Panc1 (cell line): ENCODE measurements at regions not wholly inside any gene's neighbourhood (a gene's known extent, or its start where the extent isn't known, plus 50 kb on each side); places are given as distances from the start of the nearest gene placed in this dataset.

Source experiments
- ATAC-seq: fragments of 200-7000 bp; cut with Tn5 transposase; 2 replicates; pipeline ENCODE4 v1.9.1; 2020; ENCODE audit warnings: mild to moderate bottlenecking, moderate library complexity
- BruUV-seq: library from RNA; stranded (reverse); fragments of 400-500 nt; replicated peaks from 2 replicates; lab custom pipeline; 2021; lab: Mats Ljungman, UMichigan
- CTCF ChIA-PET: fragments of 300-600 bp; sonication (Branson Sonifier 250); formaldehyde crosslinking; loops from one replicate; lab custom pipeline; 2022; ENCODE audit warnings: antibody characterized with exemption; lab: Charles Lee
- POLR2A ChIA-PET: fragments of 300-600 bp; sonication (Branson Sonifier 250); formaldehyde crosslinking; loops from one replicate; lab custom pipeline; 2022; ENCODE audit warnings: antibody characterized with exemption; lab: Charles Lee
- DNase-seq: peaks from one replicate; pipeline ENCODE4 v3.0.0-alpha.2; 2010; ENCODE audit warnings: low read depth, low spot score
- H3K27ac ChIP-seq: 2 replicates; pipeline ENCODE4 v1.5.1; 2011; ENCODE audit warnings: mild to moderate bottlenecking, low read length, inconsistent platforms
- H3K27me3 ChIP-seq: fragments of 200-500 bp; sonication (Bioruptor generic); 2 replicates; pipeline ENCODE4 v1.6.0; 2014; ENCODE audit warnings: low read length, inconsistent platforms; ENCODE audit not compliant: control insufficient read depth, insufficient read depth
- H3K36me3 ChIP-seq: fragments of 200-500 bp; sonication (Bioruptor generic); 2 replicates; pipeline ENCODE4 v1.5.1; 2014; ENCODE audit warnings: inconsistent platforms, mild to moderate bottlenecking, low read length, moderate library complexity; ENCODE audit not compliant: control insufficient read depth, insufficient read depth
- H3K4me1 ChIP-seq: 2 replicates; pipeline ENCODE4 v1.5.1; 2011; ENCODE audit warnings: inconsistent platforms, mild to moderate bottlenecking, low read length, moderate library complexity; ENCODE audit not compliant: control insufficient read depth, insufficient read depth
- H3K4me3 ChIP-seq, 2 experiments: 2 replicates each; pipeline ENCODE4 v1.5.1; 2011 to 2012; ENCODE audit warnings: low read depth in 2 of 2, low read length in 2 of 2, mild to moderate bottlenecking in 2 of 2, inconsistent platforms in 1 of 2, moderate library complexity in 1 of 2
- H3K9me3 ChIP-seq: fragments of 200-500 bp; sonication (Bioruptor generic); 2 replicates; pipeline ENCODE4 v1.5.1; 2014; ENCODE audit warnings: low read depth, mild to moderate bottlenecking, inconsistent platforms, low read length, moderate library complexity; ENCODE audit not compliant: control insufficient read depth, insufficient read depth
- POLR2AphosphoS5 ChIP-seq: IDR thresholded peaks from 2 replicates; pipeline ENCODE4 v1.6.1; 2012; ENCODE audit warnings: mild to moderate bottlenecking, low read depth, low read length, moderate library complexity
- SIN3A ChIP-seq: IDR thresholded peaks from 2 replicates; pipeline ENCODE4 v1.6.1; 2012; ENCODE audit warnings: low read depth, mild to moderate bottlenecking, low read length, moderate library complexity, borderline replicate concordance; ENCODE audit not compliant: insufficient read depth
- TCF7L2 ChIP-seq: IDR thresholded peaks from 2 replicates; pipeline ENCODE4 v1.6.1; 2011; ENCODE audit warnings: mild to moderate bottlenecking, low read depth, low read length, inconsistent platforms
- in situ Hi-C: cut with HindIII; loops from 2 replicates; pipeline ENCODE4 v1.10.0; 2016; ENCODE audit warnings: low sequenced_read_pairs, low pct_unique_long_range_greater_than_20kb
- intact Hi-C: fragments of 100-400 bp; cut with micrococcal nuclease; formaldehyde crosslinking; loops from one replicate; pipeline ENCODE4 v1.10.0; 2022; ENCODE audit not compliant: unreplicated experiment
- TF ChIP-seq, protein P1 (sequence below): fragments of 450-650 bp; IDR thresholded peaks from 2 replicates; pipeline ENCODE4 v1.5.1; 2017; ENCODE audit warnings: mild to moderate bottlenecking
- TF ChIP-seq, protein P2 (sequence below), 2 experiments: IDR thresholded peaks; 2 replicates each; pipeline ENCODE4 v1.6.1; 2011 to 2012; ENCODE audit warnings: low read depth in 2 of 2, control low read depth in 1 of 2, low read length in 1 of 2, mild to moderate bottlenecking in 1 of 2, moderate library complexity in 1 of 2; ENCODE audit not compliant: insufficient read depth in 1 of 2

DNA sequence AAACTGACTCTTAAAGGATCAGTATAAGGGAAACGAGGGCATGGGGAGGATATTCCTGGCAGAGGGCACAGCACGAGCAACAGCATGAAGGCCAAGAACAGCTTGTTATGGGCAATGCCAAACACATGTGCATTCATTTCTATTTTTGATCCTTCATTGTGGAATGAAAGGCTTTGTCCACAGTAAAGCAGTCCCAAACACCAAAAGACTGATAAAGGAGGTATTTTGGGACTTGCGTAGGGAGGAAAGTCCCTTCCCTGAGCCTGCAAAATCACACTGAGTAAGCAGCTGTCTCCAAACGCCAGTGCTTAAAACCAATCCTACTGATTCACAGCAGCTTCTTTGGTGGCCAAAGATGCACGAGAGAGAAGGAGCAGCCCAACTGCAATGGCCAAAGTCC is 138.2 kb downstream of the UNC5CL start:
- intact Hi-C loops, result no loop called here
- TF ChIP-seq TCF7L2 (no peak), SIN3A (no peak), POLR2AphosphoS5 (no peak)
- TF ChIP-seq, protein P1, sequence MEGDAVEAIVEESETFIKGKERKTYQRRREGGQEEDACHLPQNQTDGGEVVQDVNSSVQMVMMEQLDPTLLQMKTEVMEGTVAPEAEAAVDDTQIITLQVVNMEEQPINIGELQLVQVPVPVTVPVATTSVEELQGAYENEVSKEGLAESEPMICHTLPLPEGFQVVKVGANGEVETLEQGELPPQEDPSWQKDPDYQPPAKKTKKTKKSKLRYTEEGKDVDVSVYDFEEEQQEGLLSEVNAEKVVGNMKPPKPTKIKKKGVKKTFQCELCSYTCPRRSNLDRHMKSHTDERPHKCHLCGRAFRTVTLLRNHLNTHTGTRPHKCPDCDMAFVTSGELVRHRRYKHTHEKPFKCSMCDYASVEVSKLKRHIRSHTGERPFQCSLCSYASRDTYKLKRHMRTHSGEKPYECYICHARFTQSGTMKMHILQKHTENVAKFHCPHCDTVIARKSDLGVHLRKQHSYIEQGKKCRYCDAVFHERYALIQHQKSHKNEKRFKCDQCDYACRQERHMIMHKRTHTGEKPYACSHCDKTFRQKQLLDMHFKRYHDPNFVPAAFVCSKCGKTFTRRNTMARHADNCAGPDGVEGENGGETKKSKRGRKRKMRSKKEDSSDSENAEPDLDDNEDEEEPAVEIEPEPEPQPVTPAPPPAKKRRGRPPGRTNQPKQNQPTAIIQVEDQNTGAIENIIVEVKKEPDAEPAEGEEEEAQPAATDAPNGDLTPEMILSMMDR, result no peak
- TF ChIP-seq, protein P2, sequence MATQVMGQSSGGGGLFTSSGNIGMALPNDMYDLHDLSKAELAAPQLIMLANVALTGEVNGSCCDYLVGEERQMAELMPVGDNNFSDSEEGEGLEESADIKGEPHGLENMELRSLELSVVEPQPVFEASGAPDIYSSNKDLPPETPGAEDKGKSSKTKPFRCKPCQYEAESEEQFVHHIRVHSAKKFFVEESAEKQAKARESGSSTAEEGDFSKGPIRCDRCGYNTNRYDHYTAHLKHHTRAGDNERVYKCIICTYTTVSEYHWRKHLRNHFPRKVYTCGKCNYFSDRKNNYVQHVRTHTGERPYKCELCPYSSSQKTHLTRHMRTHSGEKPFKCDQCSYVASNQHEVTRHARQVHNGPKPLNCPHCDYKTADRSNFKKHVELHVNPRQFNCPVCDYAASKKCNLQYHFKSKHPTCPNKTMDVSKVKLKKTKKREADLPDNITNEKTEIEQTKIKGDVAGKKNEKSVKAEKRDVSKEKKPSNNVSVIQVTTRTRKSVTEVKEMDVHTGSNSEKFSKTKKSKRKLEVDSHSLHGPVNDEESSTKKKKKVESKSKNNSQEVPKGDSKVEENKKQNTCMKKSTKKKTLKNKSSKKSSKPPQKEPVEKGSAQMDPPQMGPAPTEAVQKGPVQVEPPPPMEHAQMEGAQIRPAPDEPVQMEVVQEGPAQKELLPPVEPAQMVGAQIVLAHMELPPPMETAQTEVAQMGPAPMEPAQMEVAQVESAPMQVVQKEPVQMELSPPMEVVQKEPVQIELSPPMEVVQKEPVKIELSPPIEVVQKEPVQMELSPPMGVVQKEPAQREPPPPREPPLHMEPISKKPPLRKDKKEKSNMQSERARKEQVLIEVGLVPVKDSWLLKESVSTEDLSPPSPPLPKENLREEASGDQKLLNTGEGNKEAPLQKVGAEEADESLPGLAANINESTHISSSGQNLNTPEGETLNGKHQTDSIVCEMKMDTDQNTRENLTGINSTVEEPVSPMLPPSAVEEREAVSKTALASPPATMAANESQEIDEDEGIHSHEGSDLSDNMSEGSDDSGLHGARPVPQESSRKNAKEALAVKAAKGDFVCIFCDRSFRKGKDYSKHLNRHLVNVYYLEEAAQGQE (IDR thresholded peaks at IDR 0.05; ENCODE audit: insufficient read depth in 1 of 2, low read depth in 2 of 2, low read length in 1 of 2), result no peak
- Histone ChIP-seq H3K27me3 (no peaks in the 10 kb centered on the region), H3K9me3 (no peaks in the 10 kb centered on the region), H3K27ac (peak overlapping the region; percentile 86), H3K4me1 (peaks cover 32% of the 10 kb centered on the region), H3K4me3 (no peak overlapping the region), H3K36me3 (no peaks in the 10 kb centered on the region)
- DNase-seq (no peak), ATAC-seq (no peak; the same call in 1 of the 2 replicates)
- CTCF ChIA-PET, result interaction anchor here (1.0 kb wide), 1 partner anchor 12 kb away, joined by 4 read pairs; no protein-coding TSS in a partner anchor
- POLR2A ChIA-PET, result no interaction called here
- no TSS peak for BruUV-seq
- in situ Hi-C loops, result no loop called here

DNA sequence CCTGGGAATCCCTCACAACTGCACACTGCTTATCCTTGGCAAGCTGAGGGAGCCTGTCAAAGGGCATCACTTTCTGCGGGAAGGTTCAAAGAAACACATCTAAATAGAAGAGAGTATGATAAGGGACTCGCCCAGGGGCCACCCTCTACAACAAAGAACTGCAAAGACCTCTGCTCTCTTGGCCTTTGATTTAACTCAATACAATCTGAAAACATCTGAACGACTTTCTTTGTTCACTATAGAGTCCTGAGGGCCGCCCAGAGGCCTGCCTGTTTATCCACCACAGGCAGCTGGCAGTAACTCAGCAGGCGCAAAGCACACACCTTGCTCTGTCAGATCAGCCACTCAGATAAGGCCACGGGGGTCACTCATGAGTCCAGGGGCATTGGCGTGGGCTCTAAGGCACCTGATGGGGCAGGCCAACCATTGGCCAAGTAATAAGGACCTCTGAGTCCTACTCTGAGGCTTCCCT is 139.3 kb downstream of the UNC5CL start:
- in situ Hi-C loops, result no loop called here
- no peaks in the 10 kb centered on the region for H3K27me3 ChIP-seq
- POLR2A ChIA-PET, result no interaction called here
- intact Hi-C loops, result no loop called here
- ATAC-seq, result peak; percentile 77
- CTCF ChIA-PET, result no interaction called here
- peak; percentile 98 for TF ChIP-seq TCF7L2
- TF ChIP-seq, protein P2 (IDR thresholded peaks at IDR 0.05; ENCODE audit: insufficient read depth in 1 of 2, low read depth in 2 of 2, low read length in 1 of 2), result no peak
- TF ChIP-seq POLR2AphosphoS5, result peak; percentile 49; the same call in 1 of the 2 replicates
- TF ChIP-seq, protein P1, result no peak
- H3K4me1 ChIP-seq, result peaks cover 39% of the 10 kb centered on the region
- H3K36me3 ChIP-seq, result no peaks in the 10 kb centered on the region
- H3K4me3 ChIP-seq, result no peak overlapping the region
- DNase-seq, result no peak
- H3K9me3 ChIP-seq, result no peaks in the 10 kb centered on the region
- BruUV-seq, result no TSS peak
- H3K27ac ChIP-seq, result peak overlapping the region; percentile 86
